ENCODE measurements at regions not wholly inside any gene's neighbourhood (a gene's known extent, or its start where the extent isn't known, plus 50 kb on each side); places are given as distances from the start of the nearest gene placed in this dataset.

GRCh38 chr5:6202968-6203365, 175.4 kb downstream of the MED10 start:
- H3K4me1 Mint-ChIP-seq = peaks cover 5% of the 10 kb centered on the region
- no peak overlapping the region for H3K27ac Mint-ChIP-seq
- H3K9me3 Mint-ChIP-seq = peaks cover 11% of the 10 kb centered on the region
- TF ChIP-seq, protein P1, sequence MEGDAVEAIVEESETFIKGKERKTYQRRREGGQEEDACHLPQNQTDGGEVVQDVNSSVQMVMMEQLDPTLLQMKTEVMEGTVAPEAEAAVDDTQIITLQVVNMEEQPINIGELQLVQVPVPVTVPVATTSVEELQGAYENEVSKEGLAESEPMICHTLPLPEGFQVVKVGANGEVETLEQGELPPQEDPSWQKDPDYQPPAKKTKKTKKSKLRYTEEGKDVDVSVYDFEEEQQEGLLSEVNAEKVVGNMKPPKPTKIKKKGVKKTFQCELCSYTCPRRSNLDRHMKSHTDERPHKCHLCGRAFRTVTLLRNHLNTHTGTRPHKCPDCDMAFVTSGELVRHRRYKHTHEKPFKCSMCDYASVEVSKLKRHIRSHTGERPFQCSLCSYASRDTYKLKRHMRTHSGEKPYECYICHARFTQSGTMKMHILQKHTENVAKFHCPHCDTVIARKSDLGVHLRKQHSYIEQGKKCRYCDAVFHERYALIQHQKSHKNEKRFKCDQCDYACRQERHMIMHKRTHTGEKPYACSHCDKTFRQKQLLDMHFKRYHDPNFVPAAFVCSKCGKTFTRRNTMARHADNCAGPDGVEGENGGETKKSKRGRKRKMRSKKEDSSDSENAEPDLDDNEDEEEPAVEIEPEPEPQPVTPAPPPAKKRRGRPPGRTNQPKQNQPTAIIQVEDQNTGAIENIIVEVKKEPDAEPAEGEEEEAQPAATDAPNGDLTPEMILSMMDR (IDR thresholded peaks at IDR 0.05; ENCODE audit: unreplicated experiment) = no peak
- no peak overlapping the region for H3K4me3 Mint-ChIP-seq
- DNase-seq (ENCODE audit: low spot score in 2 of 2, unreplicated experiment in 2 of 2) = no peak
- H3K27me3 Mint-ChIP-seq (ENCODE audit: low read depth) = peaks cover 5% of the 10 kb centered on the region
- no peaks in the 10 kb centered on the region for H3K36me3 Mint-ChIP-seq

DNA sequence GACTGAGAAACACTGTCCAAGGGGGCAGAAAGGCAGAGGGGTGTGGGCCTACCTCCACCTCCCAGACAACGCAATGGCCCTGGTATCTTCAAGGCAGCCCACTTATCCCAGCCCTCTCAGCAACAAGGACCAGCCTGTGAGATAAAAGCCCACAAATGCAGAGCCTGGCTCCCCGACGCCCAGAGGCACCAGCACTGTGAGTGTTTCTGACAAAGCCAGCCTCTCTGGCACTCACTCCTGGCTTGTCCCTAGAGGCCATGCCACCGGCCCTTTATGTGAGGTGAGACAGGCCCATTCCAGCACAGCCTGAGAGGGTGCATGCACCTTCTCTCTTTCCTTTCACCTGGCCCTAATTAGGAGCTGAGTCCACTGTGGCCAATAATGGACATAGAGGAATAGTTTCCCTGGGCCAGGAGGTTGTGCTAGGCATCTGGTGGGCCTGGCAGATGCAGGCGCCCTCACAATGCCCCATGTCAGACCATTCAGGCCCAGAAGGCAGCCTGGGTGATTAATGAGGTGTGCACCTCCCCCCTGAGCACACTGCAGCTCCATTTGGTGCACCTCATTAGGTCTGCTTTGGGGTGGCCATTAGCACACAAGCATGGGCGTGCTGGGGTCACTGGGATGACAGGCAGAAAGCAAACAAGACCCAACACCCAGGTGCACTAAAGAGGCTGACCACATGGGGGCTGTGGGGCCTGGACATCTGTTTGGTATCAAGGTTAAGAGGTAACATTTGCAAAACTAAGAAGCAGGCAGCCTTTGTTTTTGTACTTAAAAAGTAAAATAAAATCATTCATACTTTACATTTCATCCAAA, 176.0 kb downstream of the MED10 start:
- Mint-ChIP-seq H3K27me3 (ENCODE audit: low read depth) (peaks cover 2% of the 10 kb centered on the region), H3K9me3 (peaks cover 11% of the 10 kb centered on the region), H3K4me1 (peaks cover 5% of the 10 kb centered on the region), H3K27ac (no peak overlapping the region), H3K4me3 (no peak overlapping the region), H3K36me3 (no peaks in the 10 kb centered on the region)
- TF ChIP-seq, protein P1 (IDR thresholded peaks at IDR 0.05; ENCODE audit: unreplicated experiment) = peak; percentile 15
- DNase-seq (ENCODE audit: low spot score in 2 of 2, unreplicated experiment in 2 of 2) = no peak

GRCh38 chr5:6201631-6202030, 176.7 kb downstream of the MED10 start:
- Mint-ChIP-seq H3K36me3 (no peaks in the 10 kb centered on the region), H3K27ac (no peak overlapping the region), H3K4me3 (no peak overlapping the region), H3K9me3 (peaks cover 11% of the 10 kb centered on the region), H3K4me1 (peaks cover 5% of the 10 kb centered on the region), H3K27me3 (ENCODE audit: low read depth) (peaks cover 8% of the 10 kb centered on the region)
- TF ChIP-seq, protein P1 (IDR thresholded peaks at IDR 0.05; ENCODE audit: unreplicated experiment) = no peak
- DNase-seq (ENCODE audit: low spot score in 2 of 2, unreplicated experiment in 2 of 2) = no peak

GRCh38 chr5:6198531-6198930, 179.8 kb downstream of the MED10 start:
- Mint-ChIP-seq H3K36me3 (no peaks in the 10 kb centered on the region), H3K4me3 (no peak overlapping the region), H3K27me3 (ENCODE audit: low read depth) (peaks cover 10% of the 10 kb centered on the region), H3K27ac (no peak overlapping the region), H3K9me3 (peaks cover 8% of the 10 kb centered on the region), H3K4me1 (peaks cover 5% of the 10 kb centered on the region)
- no peak for DNase-seq (ENCODE audit: low spot score in 2 of 2, unreplicated experiment in 2 of 2)
- TF ChIP-seq, protein P1 (IDR thresholded peaks at IDR 0.05; ENCODE audit: unreplicated experiment) = no peak

DNA sequence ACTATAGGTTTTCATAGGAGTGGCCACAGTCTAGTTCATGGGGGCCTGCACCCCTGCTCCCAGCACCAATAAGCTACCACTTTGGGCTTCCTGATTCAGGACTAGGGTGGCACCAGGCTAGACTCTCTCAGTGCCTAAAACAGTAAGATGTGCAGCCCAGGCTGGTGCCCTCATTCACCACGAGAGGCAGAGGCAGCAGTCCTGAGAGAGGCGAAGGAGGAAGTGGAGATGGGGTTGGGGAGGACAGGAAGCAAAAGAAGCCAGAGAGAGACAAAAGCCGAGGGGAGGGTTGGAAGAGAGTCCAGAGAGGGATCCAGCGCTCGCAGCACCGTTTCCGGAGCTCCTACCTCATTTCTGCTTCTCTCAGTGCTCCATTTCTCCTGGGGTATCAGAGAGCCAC, 180.9 kb downstream of the MED10 start:
- Mint-ChIP-seq H3K4me3 (no peak overlapping the region), H3K36me3 (no peaks in the 10 kb centered on the region), H3K9me3 (peaks cover 8% of the 10 kb centered on the region), H3K27me3 (ENCODE audit: low read depth) (peaks cover 13% of the 10 kb centered on the region), H3K4me1 (peaks cover 7% of the 10 kb centered on the region), H3K27ac (no peak overlapping the region)
- TF ChIP-seq, protein P1 (IDR thresholded peaks at IDR 0.05; ENCODE audit: unreplicated experiment) = no peak
- no peak for DNase-seq (ENCODE audit: low spot score in 2 of 2, unreplicated experiment in 2 of 2)

All from mesothelial cell of epicardium (in vitro differentiated cells).